Retina (tissue), 1 donor: ENCODE measurements at regions not wholly inside any gene's neighbourhood (a gene's known extent, or its start where the extent isn't known, plus 50 kb on each side); places are given as distances from the start of the nearest gene placed in this dataset.
"Not testable (repeated sequence)": the region's sequence is repeated elsewhere in the genome, so short reads cannot be mapped to it uniquely, and the experiment has no call there.

Experiments used
- DNase-seq: peaks from one replicate; pipeline ENCODE4 v3.0.0-alpha.2; 2016

GRCh38 chr17:63082273-63082861, 116.3 kb downstream of the TANC2 start:
- no peak for DNase-seq

GRCh38 chr17:63082952-63083351, 116.9 kb downstream of the TANC2 start:
- DNase-seq, result no peak

DNA sequence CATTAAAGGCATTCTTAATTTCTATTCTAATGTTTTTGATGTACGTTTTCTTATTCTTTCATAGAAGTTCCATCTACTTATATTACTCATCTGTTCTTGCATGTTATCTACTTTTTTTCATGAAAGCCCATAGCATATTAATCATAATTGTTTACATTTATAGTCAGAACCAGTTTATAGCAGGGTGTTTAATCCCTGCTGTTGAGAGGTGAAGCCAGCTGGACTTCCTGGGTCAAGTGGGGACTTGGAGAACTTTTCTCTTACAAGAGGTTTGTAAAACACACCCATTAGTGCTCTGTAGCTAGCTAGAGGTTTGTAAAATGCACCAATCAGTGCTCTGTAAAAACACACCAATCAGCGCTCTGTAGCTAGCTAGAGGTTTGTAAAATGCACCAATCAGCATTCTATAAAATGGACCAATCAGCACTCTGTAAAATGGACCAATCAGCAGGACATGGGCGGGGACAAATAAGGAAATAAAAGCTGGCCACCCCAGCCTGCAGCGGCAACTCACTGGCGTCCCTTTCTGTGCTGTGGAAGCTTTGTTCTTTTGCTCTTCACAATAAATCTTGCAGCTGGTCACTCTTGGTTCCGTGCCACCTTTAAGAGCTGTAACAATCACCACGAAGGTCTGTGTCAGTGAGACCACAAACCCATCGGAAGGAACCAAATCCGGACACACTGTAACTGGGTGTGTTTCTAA, 120.6 kb downstream of the TANC2 start:
- DNase-seq, result no peak

- not testable (repeated sequence) for DNase-seq
Observed at GRCh38 chr17:63090358-63091114, 124.5 kb downstream of the TANC2 start.

- DNase-seq, result not testable (repeated sequence)
Observed at GRCh38 chr17:63091909-63092308, 125.9 kb downstream of the TANC2 start.

- no peak for DNase-seq
Observed at GRCh38 chr17:63094631-63095030, 128.6 kb downstream of the TANC2 start.

DNA sequence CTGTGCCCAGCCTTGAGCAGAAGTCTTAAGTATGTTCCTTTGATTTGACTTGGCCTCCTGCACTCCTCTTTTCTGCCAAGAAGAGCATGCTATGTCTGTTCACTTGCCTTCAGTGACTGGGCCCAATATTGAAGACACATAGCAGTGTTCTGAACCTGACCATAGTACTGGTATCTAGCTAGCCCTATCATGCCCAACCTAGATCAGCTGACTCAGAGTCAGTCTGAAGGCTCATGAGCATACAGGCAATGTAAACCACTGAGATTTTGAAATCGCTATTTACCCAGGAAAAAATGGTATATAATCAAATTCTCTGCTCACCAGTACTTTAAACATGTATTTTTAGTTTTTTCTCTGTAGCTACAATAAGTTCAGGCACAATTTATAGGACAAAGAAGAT, 129.4 kb downstream of the TANC2 start:
- DNase-seq, result no peak

- DNase-seq, result no peak
Observed at GRCh38 chr17:63095879-63096278, 129.8 kb downstream of the TANC2 start.

GRCh38 chr17:63096426-63096825, 130.4 kb downstream of the TANC2 start:
- DNase-seq, result no peak

DNA sequence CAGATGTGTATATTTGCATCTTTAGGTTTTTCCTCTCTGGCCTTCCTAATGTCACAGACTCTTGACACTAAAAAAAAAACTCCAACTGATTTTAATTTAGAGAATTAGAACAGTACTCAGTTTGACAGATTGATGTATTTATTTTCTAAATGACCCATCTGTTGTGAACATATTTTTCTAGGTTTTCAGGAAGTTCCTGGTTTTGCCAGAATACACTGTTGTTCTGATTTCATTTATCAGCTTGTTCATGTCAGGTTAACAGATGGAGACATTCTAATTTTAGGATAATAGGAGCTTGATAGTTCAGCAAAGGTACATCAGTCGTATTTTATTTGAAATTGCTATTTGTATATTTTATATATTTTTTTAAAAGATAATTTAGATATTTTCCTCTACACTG, 133.4 kb downstream of the TANC2 start:
- no peak for DNase-seq

DNA sequence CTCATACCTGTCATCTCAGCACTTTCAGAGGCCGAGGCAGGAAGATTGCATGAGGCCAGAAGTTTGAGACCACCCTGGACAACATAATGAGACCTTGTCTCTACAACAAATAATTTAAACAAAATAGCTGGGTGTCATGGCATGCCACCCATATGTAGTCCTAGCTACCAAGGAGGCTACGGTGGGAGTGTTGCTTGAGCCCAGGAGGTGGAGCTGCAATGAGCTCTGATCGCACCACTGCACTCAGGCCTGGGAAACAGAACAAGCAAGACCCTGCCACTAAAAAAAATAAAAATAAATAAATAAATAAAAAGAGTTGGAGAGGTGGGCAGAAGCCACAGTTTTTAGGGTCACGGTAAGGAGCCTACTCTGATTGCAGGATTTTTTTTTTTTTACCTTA, 136.0 kb downstream of the TANC2 start:
- no peak for DNase-seq

- DNase-seq, result no peak
Observed at GRCh38 chr17:63106050-63106449, 140.0 kb downstream of the TANC2 start.

DNA sequence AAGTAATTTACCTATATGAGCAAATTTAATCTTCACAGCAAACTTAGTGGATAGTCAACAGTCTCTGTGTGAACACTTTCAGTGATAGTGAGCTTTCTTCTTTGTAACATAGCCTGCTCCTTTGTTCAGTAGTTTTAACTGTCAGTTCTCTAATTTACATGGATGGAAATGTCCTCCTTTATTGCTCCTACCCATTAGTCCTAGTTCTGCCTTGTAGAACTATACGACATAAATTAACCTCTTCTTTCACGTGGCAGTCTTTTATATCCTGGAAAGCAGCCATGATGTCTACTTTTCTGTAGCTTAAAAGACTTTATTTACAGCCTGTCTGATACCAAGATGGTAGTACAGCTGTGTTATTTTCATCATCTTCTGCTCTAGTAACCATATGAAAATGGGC, 143.6 kb downstream of the TANC2 start:
- DNase-seq, result no peak

DNA sequence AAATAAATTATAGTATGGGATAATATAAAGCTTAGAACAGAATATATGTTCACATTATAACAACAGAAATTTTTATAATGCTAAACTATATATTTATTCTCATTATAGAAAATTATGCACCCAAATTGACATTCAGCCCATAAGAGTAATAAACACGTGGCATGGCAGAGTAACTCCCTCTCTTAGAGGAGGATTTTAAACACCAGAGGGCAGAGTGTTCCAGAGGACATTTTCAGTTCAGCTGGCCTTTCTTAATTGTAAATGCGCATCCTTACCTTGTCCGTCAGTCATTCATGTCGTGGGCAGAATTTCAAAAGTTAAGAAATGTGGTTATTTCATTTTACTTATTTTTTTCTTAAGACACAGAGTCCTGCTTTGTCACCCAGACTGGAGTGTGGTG, 147.1 kb downstream of the TANC2 start:
- no peak for DNase-seq

GRCh38 chr17:63116228-63116627, 150.2 kb downstream of the TANC2 start:
- no peak for DNase-seq

DNA sequence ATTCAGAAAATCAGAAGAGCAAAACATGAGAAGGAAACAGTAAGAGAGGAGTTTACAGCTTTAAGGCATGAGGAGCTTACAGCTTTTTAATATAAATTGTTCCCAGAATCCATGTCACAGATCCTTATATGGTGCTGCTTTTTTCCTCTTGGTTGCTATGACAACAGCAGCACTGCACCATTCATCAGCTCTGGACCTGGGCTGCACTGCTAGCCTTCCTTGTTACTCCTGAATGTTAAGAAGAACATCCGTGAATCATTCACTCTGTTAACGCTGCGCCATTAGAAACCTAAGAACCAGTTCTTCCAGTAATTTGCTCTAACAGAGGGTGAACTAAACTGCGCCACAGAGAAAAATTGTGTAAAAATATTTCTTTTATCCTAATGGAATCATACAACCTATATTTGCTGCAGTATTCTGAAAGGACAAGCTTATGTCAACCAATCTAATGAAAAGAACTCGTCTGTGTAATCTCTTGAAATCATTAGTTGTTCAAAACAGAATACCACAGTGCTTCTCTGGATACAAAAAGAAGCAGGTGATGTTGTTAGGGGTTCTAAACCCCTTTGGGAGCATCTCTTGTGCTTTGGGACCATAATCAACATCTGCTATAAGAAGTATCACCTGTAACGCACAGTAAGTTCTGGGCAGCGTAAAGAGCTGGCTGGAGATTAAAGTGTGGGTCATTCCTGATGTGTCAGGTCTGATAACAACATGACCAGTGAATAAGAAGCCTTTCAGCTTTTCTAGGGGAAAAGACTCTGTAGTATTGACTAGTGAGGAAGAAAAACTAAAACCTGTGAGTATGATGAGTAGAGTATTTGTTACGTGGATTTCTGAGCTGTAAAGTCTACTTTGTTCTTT, 151.2 kb downstream of the TANC2 start:
- peak; percentile 49 for DNase-seq

DNA sequence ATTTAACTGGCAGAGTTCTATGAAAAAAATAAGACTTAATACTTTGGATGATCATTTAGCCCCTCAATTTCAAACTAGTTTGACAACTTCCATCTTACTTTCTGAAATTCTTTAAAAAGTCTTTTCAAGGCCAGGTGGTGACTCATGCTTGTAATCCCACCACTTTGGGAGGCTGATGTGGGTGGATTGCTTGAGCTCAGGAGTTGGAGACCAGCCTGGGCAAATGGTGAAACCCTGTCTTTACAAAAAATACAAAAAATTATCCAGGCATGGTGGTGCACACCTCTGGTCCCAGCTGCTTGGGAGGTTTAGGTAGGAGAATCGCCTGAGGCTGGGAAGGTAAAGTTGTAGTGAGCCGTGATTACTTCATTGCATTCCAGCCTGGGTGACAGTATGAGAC, 154.4 kb downstream of the TANC2 start:
- no peak for DNase-seq

GRCh38 chr17:63124536-63124935, 158.5 kb downstream of the TANC2 start:
- DNase-seq, result no peak

- DNase-seq, result no peak
Observed at GRCh38 chr17:63124958-63125357, 158.9 kb downstream of the TANC2 start.

DNA sequence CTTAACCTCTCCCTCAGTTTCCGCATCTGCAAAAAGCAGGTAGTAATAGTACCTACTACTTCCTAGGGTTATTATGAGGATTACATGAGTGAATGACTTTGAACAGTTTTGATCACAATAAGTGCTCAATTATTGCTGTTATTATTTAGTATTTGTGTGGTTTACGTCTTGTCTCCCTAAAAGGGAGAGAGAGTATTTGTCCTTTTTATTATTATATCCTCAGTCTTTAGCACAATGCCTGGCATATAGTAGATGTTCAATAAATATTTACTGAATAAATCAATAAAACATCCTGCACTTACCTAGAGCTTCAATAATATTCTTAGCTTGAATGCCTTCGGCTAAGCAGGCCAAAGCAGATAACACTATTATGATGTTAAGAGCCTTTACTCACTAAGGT, 160.0 kb downstream of the TANC2 start:
- DNase-seq, result no peak

DNA sequence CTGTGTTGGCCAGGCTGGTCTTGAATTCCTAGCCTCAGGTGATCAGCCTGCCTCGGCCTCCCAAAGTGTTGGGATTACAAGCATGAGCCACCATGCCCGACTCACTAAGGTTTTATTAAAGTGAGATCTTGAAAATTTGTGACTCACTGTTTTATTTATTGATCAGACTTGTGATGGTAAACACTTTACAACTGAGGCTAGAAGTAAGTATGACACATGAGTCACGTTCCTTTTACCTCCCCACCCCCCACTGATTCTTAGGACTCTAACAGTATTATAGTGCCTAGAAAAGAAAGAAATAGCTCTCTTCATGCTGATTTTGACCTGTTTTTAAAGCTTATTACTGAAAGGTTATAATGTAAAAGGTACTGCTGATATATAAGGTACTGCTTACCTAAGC, 160.6 kb downstream of the TANC2 start:
- DNase-seq, result no peak

DNA sequence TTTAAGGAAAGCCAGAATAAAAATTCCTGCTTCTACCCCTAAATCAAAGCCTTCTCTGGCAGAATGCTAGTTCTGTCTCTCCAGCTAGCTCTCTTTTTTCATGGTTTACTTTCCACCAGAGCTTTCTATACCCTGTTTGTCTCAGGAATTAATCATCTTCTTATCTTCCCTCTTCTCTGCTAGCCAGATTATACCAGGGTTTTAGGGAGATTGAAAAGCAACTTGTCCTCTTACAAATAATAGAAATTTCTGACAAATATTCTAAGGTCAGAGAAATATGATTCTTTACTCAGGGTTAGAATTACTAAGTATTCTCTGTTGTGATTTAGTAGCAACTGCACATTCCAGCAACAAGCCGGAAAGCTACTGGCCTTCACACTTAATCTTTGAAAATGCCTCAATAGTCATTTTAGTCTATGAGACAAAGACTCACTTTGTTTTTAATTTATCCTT, 166.4 kb downstream of the TANC2 start:
- no peak for DNase-seq

- no peak for DNase-seq
Observed at GRCh38 chr17:63133491-63133890, 167.5 kb downstream of the TANC2 start.
